ENCODE measurements at regions not wholly inside any gene's neighbourhood (a gene's known extent, or its start where the extent isn't known, plus 50 kb on each side); places are given as distances from the start of the nearest gene placed in this dataset.

DNA sequence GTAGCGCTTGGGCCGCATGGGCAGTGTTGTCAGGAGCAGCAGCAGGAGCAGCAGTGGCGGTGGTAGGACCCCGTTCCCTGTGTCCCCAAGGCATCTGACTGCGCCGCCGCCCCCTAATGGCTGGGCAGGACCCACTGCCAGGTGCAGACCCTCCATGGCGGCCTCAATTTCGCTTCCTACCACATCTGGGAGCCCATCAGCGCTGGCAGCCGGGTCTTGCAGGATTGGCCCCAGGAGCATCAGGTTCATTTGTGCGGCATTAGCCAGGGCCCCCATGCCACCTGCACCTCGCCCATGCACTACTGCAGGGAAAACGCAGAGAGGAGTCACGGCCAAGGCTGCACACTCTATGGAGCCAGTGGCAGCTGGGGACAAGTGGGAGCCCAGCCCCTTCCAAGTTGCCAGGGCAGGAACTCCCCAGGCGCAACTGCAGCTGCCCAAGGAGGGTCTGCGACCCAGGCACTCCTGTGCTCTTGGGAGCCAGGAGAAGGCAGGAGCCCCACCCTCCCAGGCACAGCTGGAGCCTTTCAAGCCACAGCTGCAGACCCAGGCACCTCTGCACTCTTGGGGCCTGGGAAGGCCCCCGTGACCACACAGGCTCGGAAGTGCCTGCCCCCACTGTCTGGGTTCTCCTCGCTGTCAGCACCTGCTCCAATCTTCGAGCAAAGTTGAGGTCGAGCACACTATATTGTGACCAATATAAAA lies 594.2 kb downstream of the KCNJ18 start:
- TF ChIP-seq ARNT (IDR thresholded peaks at IDR 0.05) (no peak), FOXK2 (IDR thresholded peaks at IDR 0.05) (no peak), BHLHE40 (IDR thresholded peaks at IDR 0.05; ENCODE audit: borderline replicate concordance) (no peak), FOXA1 (IDR thresholded peaks at IDR 0.05) (no peak)

Measured in HEK293T (cell line).